ENCODE measurements at regions not wholly inside any gene's neighbourhood (a gene's known extent, or its start where the extent isn't known, plus 50 kb on each side); places are given as distances from the start of the nearest gene placed in this dataset.
"Not testable (repeated sequence)": the region's sequence is repeated elsewhere in the genome, so short reads cannot be mapped to it uniquely, and the experiment has no call there.

GRCh38 chr2:87548681-87549536 lies 199.0 kb upstream of the PLGLB2 start:
- FAIRE-seq = not testable (repeated sequence)

- FAIRE-seq = not testable (repeated sequence)
Observed at GRCh38 chr2:87549561-87550202, 198.2 kb upstream of the PLGLB2 start.

- FAIRE-seq = not testable (repeated sequence)
Observed at GRCh38 chr2:87554678-87555077, 193.2 kb upstream of the PLGLB2 start.

- FAIRE-seq = not testable (repeated sequence)
Observed at GRCh38 chr2:87555082-87555481, 192.8 kb upstream of the PLGLB2 start.

GRCh38 chr2:87559001-87559400 lies 188.9 kb upstream of the PLGLB2 start:
- not testable (repeated sequence) for FAIRE-seq

GRCh38 chr2:87559735-87560134 lies 188.2 kb upstream of the PLGLB2 start:
- not testable (repeated sequence) for FAIRE-seq

- not testable (repeated sequence) for FAIRE-seq
Observed at GRCh38 chr2:87565116-87565515, 182.8 kb upstream of the PLGLB2 start.

- FAIRE-seq = not testable (repeated sequence)
Observed at GRCh38 chr2:87566531-87566930, 181.4 kb upstream of the PLGLB2 start.

- FAIRE-seq = not testable (repeated sequence)
Observed at GRCh38 chr2:87567093-87567492, 180.8 kb upstream of the PLGLB2 start.

- not testable (repeated sequence) for FAIRE-seq
Observed at GRCh38 chr2:87567912-87568311, 180.0 kb upstream of the PLGLB2 start.

GRCh38 chr2:87568554-87569278 lies 179.2 kb upstream of the PLGLB2 start:
- FAIRE-seq = not testable (repeated sequence)

- FAIRE-seq = not testable (repeated sequence)
Observed at GRCh38 chr2:87569689-87570397, 178.0 kb upstream of the PLGLB2 start.

GRCh38 chr2:87571889-87572465 lies 175.9 kb upstream of the PLGLB2 start:
- not testable (repeated sequence) for FAIRE-seq

GRCh38 chr2:87572906-87573305 lies 175.0 kb upstream of the PLGLB2 start:
- FAIRE-seq = not testable (repeated sequence)

- not testable (repeated sequence) for FAIRE-seq
Observed at GRCh38 chr2:87573386-87574192, 174.3 kb upstream of the PLGLB2 start.

GRCh38 chr2:87574193-87575119 lies 173.4 kb upstream of the PLGLB2 start:
- not testable (repeated sequence) for FAIRE-seq

- not testable (repeated sequence) for FAIRE-seq
Observed at GRCh38 chr2:87575138-87575537, 172.7 kb upstream of the PLGLB2 start.

- FAIRE-seq = not testable (repeated sequence)
Observed at GRCh38 chr2:87577358-87577757, 170.5 kb upstream of the PLGLB2 start.

- FAIRE-seq = not testable (repeated sequence)
Observed at GRCh38 chr2:87582152-87582551, 165.7 kb upstream of the PLGLB2 start.

GRCh38 chr2:87582579-87582978 lies 165.3 kb upstream of the PLGLB2 start:
- not testable (repeated sequence) for FAIRE-seq

Measured in colon (tissue), 2 donors.